CD4-positive, alpha-beta T cell (primary cell): ENCODE measurements at regions not wholly inside any gene's neighbourhood (a gene's known extent, or its start where the extent isn't known, plus 50 kb on each side); places are given as distances from the start of the nearest gene placed in this dataset.

ENCODE experiments used
- ATAC-seq: fragments of 200-7000 bp; cut with Tn5 transposase; one replicate; pipeline ENCODE4 v1.10.0; 2022; ENCODE audit warnings: mild to moderate bottlenecking; ENCODE audit not compliant: poor library complexity
- CTCF ChIA-PET: fragments of 350-600 bp; sonication (Branson Sonifier 250); formaldehyde crosslinking; loops from one replicate; lab custom pipeline; 2021; ENCODE audit warnings: antibody characterized with exemption, inconsistent platforms; lab: Charles Lee
- POLR2A ChIA-PET: fragments of 350-600 bp; sonication (Branson Sonifier 250); formaldehyde crosslinking; loops from one replicate; lab custom pipeline; 2021; ENCODE audit warnings: antibody characterized with exemption, inconsistent platforms; lab: Charles Lee
- DNase-seq, 14 experiments: peaks; one replicate each; pipeline ENCODE4 v3.0.0-alpha.2; 2013 to 2020; ENCODE audit warnings: mixed read lengths in 2 of 14
- H3K27ac ChIP-seq, 2 donors: one replicate each; pipeline versions ENCODE4 v1.5.1 to v1.7.0; 2013; ENCODE audit warnings: low read length in 2 of 2, low read depth in 1 of 2, mild to moderate bottlenecking in 1 of 2
- H3K27me3 ChIP-seq, 2 experiments: 1 replicate in 1 of 2; 2 replicates in 1 of 2; pipeline versions ENCODE4 v1.6.1 to v1.7.0; 2013; ENCODE audit warnings: low read length in 2 of 2, control low read depth in 1 of 2, mild to moderate bottlenecking in 1 of 2, moderate library complexity in 1 of 2; ENCODE audit not compliant: insufficient read depth in 2 of 2, control insufficient read depth in 1 of 2
- H3K36me3 ChIP-seq: one replicate; pipeline ENCODE4 v1.6.1; 2013; ENCODE audit warnings: low read length, control low read depth; ENCODE audit not compliant: insufficient read depth
- H3K4me1 ChIP-seq: one replicate; pipeline ENCODE4 v1.6.1; 2013; ENCODE audit warnings: low read length, control low read depth; ENCODE audit not compliant: insufficient read depth
- H3K4me3 ChIP-seq: one replicate; pipeline ENCODE4 v1.5.1; 2013; ENCODE audit warnings: mild to moderate bottlenecking, low read length, moderate library complexity
- H3K9me3 ChIP-seq, 2 experiments: 1 replicate in 1 of 2; 2 replicates in 1 of 2; pipeline versions ENCODE4 v1.6.1 to v1.7.0; 2013; ENCODE audit warnings: low read length in 2 of 2, mild to moderate bottlenecking in 2 of 2, control low read depth in 1 of 2, moderate library complexity in 1 of 2; ENCODE audit not compliant: control insufficient read depth in 1 of 2, insufficient read depth in 1 of 2
- H3K27ac Mint-ChIP-seq: one replicate; pipeline ENCODE4 v1.8.0; 2020; ENCODE audit warnings: mixed read lengths
- H3K27me3 Mint-ChIP-seq: one replicate; pipeline ENCODE4 v1.8.0; 2021; ENCODE audit warnings: mixed read lengths
- H3K36me3 Mint-ChIP-seq: one replicate; pipeline ENCODE4 v1.8.0; 2021; ENCODE audit warnings: low read depth, mixed read lengths
- H3K4me1 Mint-ChIP-seq: one replicate; pipeline ENCODE4 v1.8.0; 2021; ENCODE audit warnings: low read depth, mixed read lengths
- H3K4me3 Mint-ChIP-seq: one replicate; pipeline ENCODE4 v1.8.0; 2020; ENCODE audit warnings: mild to moderate bottlenecking, mixed read lengths
- H3K9me3 Mint-ChIP-seq: one replicate; pipeline ENCODE4 v1.8.0; 2020; ENCODE audit warnings: mixed read lengths
- intact Hi-C, 2 experiments: fragments of 100-400 bp; cut with DNase I in 1 of 2; cut with micrococcal nuclease in 1 of 2; formaldehyde crosslinking; loops; one replicate each; pipeline versions ENCODE4 v1.15.1 to v1.9.0; 2023 to 2025; cut with DNase I, micrococcal nuclease
- TF ChIP-seq, protein P1 (sequence below): fragments of 200-600 bp; IDR thresholded peaks from one replicate; pipeline ENCODE4 v1.8.0; 2022; ENCODE audit warnings: antibody characterized with exemption, mild to moderate bottlenecking

DNA sequence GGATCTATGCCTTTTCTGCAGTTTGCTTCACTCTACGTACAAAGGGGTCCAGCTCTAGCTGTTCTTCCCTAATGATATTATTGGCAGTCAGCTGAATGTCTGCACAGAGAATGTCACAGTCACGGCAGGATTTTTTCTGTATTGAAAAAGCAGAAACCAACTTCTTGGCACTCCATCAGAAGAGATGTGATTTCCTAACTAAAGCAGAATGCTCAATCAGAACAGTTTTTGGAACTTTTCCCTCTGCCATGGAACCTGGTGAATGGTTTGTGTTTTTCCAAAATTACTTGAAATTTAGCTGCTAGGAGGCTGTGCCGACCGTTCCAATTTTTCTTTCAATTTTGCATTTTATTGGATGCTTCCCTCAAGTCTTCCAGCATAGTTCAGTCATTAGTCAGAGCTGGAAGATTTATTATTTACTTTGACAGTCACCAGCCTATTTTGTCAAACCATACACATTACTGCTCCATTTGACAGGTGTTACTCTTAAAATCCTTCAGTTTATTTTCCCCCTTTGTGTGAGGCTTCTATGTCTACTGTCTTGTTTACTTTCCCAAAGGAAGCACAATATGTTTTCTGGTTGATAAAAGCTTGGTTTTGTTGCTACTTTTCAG, 259.6 kb upstream of the EPHA7 start:
- Mint-ChIP-seq H3K4me3 (no peak overlapping the region), H3K9me3 (no peaks in the 10 kb centered on the region), H3K36me3 (no peaks in the 10 kb centered on the region), H3K27me3 (no peaks in the 10 kb centered on the region), H3K27ac (no peak overlapping the region), H3K4me1 (no peaks in the 10 kb centered on the region)
- Histone ChIP-seq H3K4me1 (no peaks in the 10 kb centered on the region), H3K36me3 (no peaks in the 10 kb centered on the region), H3K4me3 (no peak overlapping the region), H3K9me3 (peaks cover 4 to 6% of the 10 kb centered on the region in 2 experiments), H3K27ac (no peak overlapping the region), H3K27me3 (no peaks in the 10 kb centered on the region)
- no peak for DNase-seq
- TF ChIP-seq, protein P1, sequence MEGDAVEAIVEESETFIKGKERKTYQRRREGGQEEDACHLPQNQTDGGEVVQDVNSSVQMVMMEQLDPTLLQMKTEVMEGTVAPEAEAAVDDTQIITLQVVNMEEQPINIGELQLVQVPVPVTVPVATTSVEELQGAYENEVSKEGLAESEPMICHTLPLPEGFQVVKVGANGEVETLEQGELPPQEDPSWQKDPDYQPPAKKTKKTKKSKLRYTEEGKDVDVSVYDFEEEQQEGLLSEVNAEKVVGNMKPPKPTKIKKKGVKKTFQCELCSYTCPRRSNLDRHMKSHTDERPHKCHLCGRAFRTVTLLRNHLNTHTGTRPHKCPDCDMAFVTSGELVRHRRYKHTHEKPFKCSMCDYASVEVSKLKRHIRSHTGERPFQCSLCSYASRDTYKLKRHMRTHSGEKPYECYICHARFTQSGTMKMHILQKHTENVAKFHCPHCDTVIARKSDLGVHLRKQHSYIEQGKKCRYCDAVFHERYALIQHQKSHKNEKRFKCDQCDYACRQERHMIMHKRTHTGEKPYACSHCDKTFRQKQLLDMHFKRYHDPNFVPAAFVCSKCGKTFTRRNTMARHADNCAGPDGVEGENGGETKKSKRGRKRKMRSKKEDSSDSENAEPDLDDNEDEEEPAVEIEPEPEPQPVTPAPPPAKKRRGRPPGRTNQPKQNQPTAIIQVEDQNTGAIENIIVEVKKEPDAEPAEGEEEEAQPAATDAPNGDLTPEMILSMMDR: no peak
- no peak for ATAC-seq
- ChIA-PET CTCF (interaction anchor here (0.6 kb wide), 1 partner anchor 550 kb away, joined by 3 read pairs; no protein-coding TSS in a partner anchor), POLR2A (no interaction called here)
- intact Hi-C loops: no loop called here

DNA sequence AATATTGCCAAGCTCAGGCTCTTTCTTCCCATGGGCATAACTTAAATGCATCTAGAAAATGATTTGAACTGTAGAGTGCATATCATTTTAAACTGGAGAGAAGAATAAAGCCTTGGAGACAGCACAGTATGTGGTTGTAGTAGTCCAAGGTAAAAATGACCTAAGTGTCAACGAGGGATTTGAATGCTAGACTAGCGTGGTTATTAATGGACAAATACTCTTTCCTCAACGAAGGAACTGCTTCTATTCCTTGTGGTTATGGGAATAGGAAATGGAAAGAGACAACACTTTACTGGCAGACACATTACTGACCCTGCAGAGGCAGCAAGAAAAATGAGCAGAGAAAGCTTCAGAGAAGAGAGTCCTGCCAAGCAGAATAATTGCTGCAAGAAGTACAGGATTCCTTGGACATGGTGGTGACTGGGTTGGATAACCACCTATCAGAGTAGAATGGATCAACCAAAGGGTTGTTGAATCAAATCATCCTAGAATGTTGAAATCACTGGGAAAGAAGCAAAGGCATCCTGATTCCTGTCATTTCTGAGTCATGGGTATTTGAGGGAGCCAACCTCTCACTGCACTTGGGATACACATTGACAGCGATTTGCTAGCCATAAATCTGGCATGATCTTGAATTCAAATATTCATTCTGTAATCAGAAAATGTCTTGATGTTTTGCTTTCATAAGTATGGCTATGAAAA, 258.1 kb upstream of the EPHA7 start:
- no peaks in the 10 kb centered on the region for H3K4me1 Mint-ChIP-seq
- Histone ChIP-seq H3K36me3 (no peaks in the 10 kb centered on the region), H3K27me3 (no peaks in the 10 kb centered on the region), H3K4me1 (no peaks in the 10 kb centered on the region), H3K9me3 (peaks cover 4 to 6% of the 10 kb centered on the region in 2 experiments), H3K27ac (no peak overlapping the region), H3K4me3 (no peak overlapping the region)
- H3K9me3 Mint-ChIP-seq: no peaks in the 10 kb centered on the region
- ChIA-PET POLR2A (no interaction called here), CTCF (no interaction called here)
- TF ChIP-seq, protein P1: no peak
- DNase-seq (no peak), ATAC-seq (no peak)
- no peaks in the 10 kb centered on the region for H3K36me3 Mint-ChIP-seq
- intact Hi-C loops: no loop called here
- no peak overlapping the region for H3K4me3 Mint-ChIP-seq
- no peak overlapping the region for H3K27ac Mint-ChIP-seq
- no peaks in the 10 kb centered on the region for H3K27me3 Mint-ChIP-seq

DNA sequence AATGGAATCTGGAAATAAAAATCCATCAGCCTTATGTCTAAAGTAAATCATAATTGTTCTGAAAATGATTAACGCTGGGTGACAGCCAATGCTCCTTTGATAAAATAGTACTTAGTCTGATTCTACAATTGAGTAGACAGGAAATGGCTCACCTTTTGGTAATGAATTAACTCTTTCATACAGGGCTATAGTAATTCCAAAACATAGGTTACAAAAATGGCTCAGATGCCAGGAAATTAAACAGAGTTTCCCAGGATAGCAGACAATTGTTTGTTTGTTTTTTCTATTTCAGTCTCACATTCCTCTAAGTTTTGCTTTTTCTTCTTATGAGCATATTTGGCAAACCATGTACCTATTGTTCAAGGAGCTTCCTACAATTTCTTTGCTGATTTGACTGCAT, 257.2 kb upstream of the EPHA7 start:
- Histone ChIP-seq H3K27me3 (no peaks in the 10 kb centered on the region), H3K27ac (no peak overlapping the region), H3K4me3 (no peak overlapping the region), H3K4me1 (no peaks in the 10 kb centered on the region), H3K36me3 (no peaks in the 10 kb centered on the region), H3K9me3 (peaks cover 4 to 6% of the 10 kb centered on the region in 2 experiments)
- ChIA-PET POLR2A (no interaction called here), CTCF (no interaction called here)
- ATAC-seq (no peak), DNase-seq (no peak)
- TF ChIP-seq, protein P1: no peak
- Mint-ChIP-seq H3K4me3 (no peak overlapping the region), H3K9me3 (no peaks in the 10 kb centered on the region), H3K27me3 (no peaks in the 10 kb centered on the region), H3K36me3 (no peaks in the 10 kb centered on the region), H3K4me1 (no peaks in the 10 kb centered on the region), H3K27ac (no peak overlapping the region)
- intact Hi-C loops: no loop called here
